HCT116 (cell line): ENCODE measurements at regions not wholly inside any gene's neighbourhood (a gene's known extent, or its start where the extent isn't known, plus 50 kb on each side); places are given as distances from the start of the nearest gene placed in this dataset.

ENCODE experiments used
- ATAC-seq: fragments of 200-7000 bp; cut with Tn5 transposase; 2 replicates; pipeline ENCODE4 v1.9.1; 2020; ENCODE audit warnings: mild to moderate bottlenecking, moderate library complexity
- BruUV-seq: library from RNA; stranded (reverse); fragments of 400-500 nt; replicated peaks from 2 replicates; lab custom pipeline; 2021; lab: Mats Ljungman, UMichigan
- CTCF ChIA-PET: fragments of 300-600 bp; sonication (Branson Sonifier 250); formaldehyde crosslinking; loops from one replicate; lab custom pipeline; 2021; ENCODE audit warnings: antibody characterized with exemption; lab: Charles Lee
- POLR2A ChIA-PET: fragments of 300-600, 350-600 bp; sonication (Branson Sonifier 250); formaldehyde crosslinking; loops from one replicate; lab custom pipeline; 2021; ENCODE audit warnings: antibody characterized with exemption; lab: Charles Lee
- RAD21 ChIA-PET, 2 experiments: fragments of 300-600 bp; sonication (Branson Sonifier 250); formaldehyde crosslinking; loops; one replicate each; lab custom pipeline; 2023; ENCODE audit warnings: low total read pairs in 2 of 2; ENCODE audit not compliant: uncharacterized antibody in 2 of 2, unreplicated experiment in 2 of 2, low non-redundant PET in 1 of 2; lab: Charles Lee
- DNase-seq: peaks from one replicate; pipeline ENCODE4 v3.0.0-alpha.2; 2010; ENCODE audit warnings: low read depth, low spot score
- H2AFZ ChIP-seq: fragments of 200-600 bp; shearing (Covaris generic), sonication (generic); 2 replicates; pipeline ENCODE4 v1.6.1; 2017; ENCODE audit warnings: low read depth, mixed run types, mixed read lengths, antibody characterized with exemption, low read length; ENCODE audit not compliant: poor library complexity, severe bottlenecking
- H3K27ac ChIP-seq: 2 replicates; pipeline ENCODE4 v1.5.1; 2012; ENCODE audit warnings: low read depth, low read length
- H3K27me3 ChIP-seq: fragments of 200-600 bp; sonication (generic); 2 replicates; pipeline ENCODE4 v1.6.1; 2016; ENCODE audit warnings: mixed run types, low read length, mixed read lengths; ENCODE audit not compliant: insufficient read depth
- H3K36me3 ChIP-seq, 2 experiments: fragments of 200-500 bp in 1 of 2; fragments of 200-600 bp in 1 of 2; sonication (Bioruptor generic) in 1 of 2; sonication (generic) in 1 of 2; 2 replicates each; pipeline versions ENCODE4 v1.5.1 to v1.6.1; 2014 to 2016; ENCODE audit warnings: low read length in 2 of 2, inconsistent platforms in 1 of 2, mixed read lengths in 1 of 2, mixed run types in 1 of 2; ENCODE audit not compliant: insufficient read depth in 2 of 2, control insufficient read depth in 1 of 2
- H3K4me1 ChIP-seq, 2 experiments: fragments of 200-600 bp in 1 of 2; sonication (generic) in 1 of 2; 2 replicates each; pipeline versions ENCODE4 v1.5.1 to v1.6.1; 2012 to 2017; ENCODE audit warnings: low read length in 2 of 2, inconsistent platforms in 1 of 2, mild to moderate bottlenecking in 1 of 2, mixed read lengths in 1 of 2, mixed run types in 1 of 2, moderate library complexity in 1 of 2; ENCODE audit not compliant: insufficient read depth in 2 of 2, control insufficient read depth in 1 of 2
- H3K4me2 ChIP-seq: fragments of 200-600 bp; sonication (generic); 2 replicates; pipeline ENCODE4 v1.6.1; 2017; ENCODE audit warnings: mixed run types, low read length, mixed read lengths
- H3K4me3 ChIP-seq, 2 experiments: fragments of 200-600 bp in 1 of 2; sonication (generic) in 1 of 2; replicated peaks in 1 of 2; 2 replicates each; pipeline ENCODE4 v1.5.1; 2011 to 2016; ENCODE audit warnings: low read length in 2 of 2, control low read depth in 1 of 2, low read depth in 1 of 2, mild to moderate bottlenecking in 1 of 2, mixed read lengths in 1 of 2, mixed run types in 1 of 2
- H3K79me2 ChIP-seq: fragments of 200-600 bp; sonication (generic); 2 replicates; pipeline ENCODE4 v1.6.1; 2017; ENCODE audit warnings: mild to moderate bottlenecking, mixed run types, low read length, moderate library complexity, mixed read lengths; ENCODE audit not compliant: insufficient read depth
- H3K9ac ChIP-seq: fragments of 200-600 bp; sonication (generic); 2 replicates; pipeline ENCODE4 v1.6.1; 2016; ENCODE audit warnings: low read length, mixed read lengths
- H3K9me2 ChIP-seq: fragments of 200-600 bp; sonication (generic), shearing (Covaris generic); 2 replicates; pipeline ENCODE4 v1.6.1; 2017; ENCODE audit warnings: mixed run types, mild to moderate bottlenecking, moderate library complexity; ENCODE audit not compliant: insufficient read depth
- H3K9me3 ChIP-seq, 2 experiments: fragments of 200-500 bp in 1 of 2; fragments of 200-600 bp in 1 of 2; sonication (Bioruptor generic) in 1 of 2; sonication (generic) in 1 of 2; 2 replicates each; pipeline ENCODE4 v1.6.1; 2014 to 2017; ENCODE audit warnings: low read length in 2 of 2, mixed read lengths in 2 of 2, inconsistent platforms in 1 of 2, low read depth in 1 of 2, mild to moderate bottlenecking in 1 of 2, mixed run types in 1 of 2, moderate library complexity in 1 of 2; ENCODE audit not compliant: control insufficient read depth in 1 of 2, insufficient read depth in 1 of 2
- H4K20me1 ChIP-seq: fragments of 200-600 bp; sonication (generic), shearing (Covaris generic); 2 replicates; pipeline ENCODE4 v1.6.1; 2017; ENCODE audit warnings: mixed run types, mild to moderate bottlenecking, moderate library complexity; ENCODE audit not compliant: insufficient read depth
- FOSL1 ChIP-seq: IDR thresholded peaks from 2 replicates; pipeline ENCODE4 v1.6.1; 2012; ENCODE audit warnings: low read depth
- POLR2AphosphoS5 ChIP-seq: IDR thresholded peaks from 2 replicates; pipeline ENCODE4 v1.6.1; 2011; ENCODE audit warnings: mild to moderate bottlenecking, low read depth, low read length, moderate library complexity
- RAD21 ChIP-seq: IDR thresholded peaks from 2 replicates; pipeline ENCODE4 v1.6.1; 2012; ENCODE audit warnings: low read depth, mild to moderate bottlenecking
- SIN3A ChIP-seq: IDR thresholded peaks from 2 replicates; pipeline ENCODE4 v1.6.1; 2012; ENCODE audit warnings: low read depth
- TCF7L2 ChIP-seq: IDR thresholded peaks from 2 replicates; pipeline ENCODE4 v1.7.0; 2011; ENCODE audit warnings: borderline replicate concordance, inconsistent platforms; ENCODE audit not compliant: insufficient read depth, insufficient read length; ENCODE audit errors: extremely low read depth
- YY1 ChIP-seq: IDR thresholded peaks from 2 replicates; pipeline ENCODE4 v1.6.1; 2011; ENCODE audit warnings: low read length, low read depth, moderate library complexity, mild to moderate bottlenecking; ENCODE audit not compliant: insufficient replicate concordance; ENCODE audit errors: extremely low read depth
- ZFX ChIP-seq: fragments of 450-650 bp; IDR thresholded peaks from 2 replicates; pipeline ENCODE4 v1.6.1; 2017
- ZNF274 ChIP-seq: fragments of 200-500 bp; sonication (Bioruptor generic); IDR thresholded peaks from 2 replicates; pipeline ENCODE4 v1.6.1; 2014; ENCODE audit warnings: mild to moderate bottlenecking, low read depth, low read length, inconsistent platforms
- intact Hi-C: fragments of 100-400 bp; cut with micrococcal nuclease; formaldehyde crosslinking; loops from 2 replicates; pipeline ENCODE4 v1.10.0; 2022
- TF ChIP-seq, protein P1 (sequence below): IDR thresholded peaks from 2 replicates; pipeline ENCODE4 v1.6.1; 2012
- TF ChIP-seq, protein P2 (sequence below): IDR thresholded peaks from 2 replicates; pipeline ENCODE4 v1.6.1; 2011; ENCODE audit warnings: mild to moderate bottlenecking, low read length, moderate library complexity; ENCODE audit not compliant: insufficient replicate concordance; ENCODE audit errors: extremely low read depth
- TF ChIP-seq, protein P3 (sequence below): IDR thresholded peaks from 2 replicates; pipeline ENCODE4 v1.6.1; 2012; ENCODE audit warnings: low read depth
- TF ChIP-seq, protein P4 (sequence below), 3 experiments: fragments of 200-600 bp in 1 of 3; sonication (generic) in 1 of 3; IDR thresholded peaks in 2 of 3; conservative IDR thresholded peaks in 1 of 3; 2 replicates each; pipeline ENCODE4 v1.5.1; 2012 to 2017; ENCODE audit warnings: low read depth in 2 of 3, low read length in 2 of 3, antibody characterized with exemption in 1 of 3, borderline replicate concordance in 1 of 3, control low read depth in 1 of 3, mild to moderate bottlenecking in 1 of 3, mixed read lengths in 1 of 3, mixed run types in 1 of 3, moderate library complexity in 1 of 3; ENCODE audit not compliant: insufficient read depth in 1 of 3

DNA sequence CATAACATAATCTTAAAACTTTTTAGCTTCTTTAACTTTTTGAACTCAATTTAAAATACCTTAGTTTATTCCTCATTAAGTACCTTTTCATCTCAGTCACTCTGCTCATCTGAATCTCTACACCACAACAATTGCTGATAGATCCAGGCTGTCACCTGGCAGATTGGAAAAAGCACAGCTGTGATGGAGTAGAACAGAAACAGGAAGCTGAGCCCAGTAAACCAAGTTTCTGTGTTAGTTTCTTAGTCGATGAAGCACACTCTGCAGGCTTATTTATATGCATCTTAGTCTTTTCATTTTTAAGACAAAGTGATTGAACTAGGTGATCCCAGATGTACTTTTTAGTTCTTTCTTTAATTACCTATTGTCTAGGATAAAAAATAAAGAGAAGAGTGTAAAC, 1398.0 kb upstream of the ALCAM start:
- intact Hi-C loops, result no loop called here
- H3K27me3 ChIP-seq, result no peaks in the 10 kb centered on the region
- no peak overlapping the region for H3K4me3 ChIP-seq
- H3K4me2 ChIP-seq, result no peak overlapping the region
- BruUV-seq, result no TSS peak
- CTCF ChIA-PET, result no interaction called here
- no peak for TF ChIP-seq FOSL1
- no peak for TF ChIP-seq ZNF274
- TF ChIP-seq, protein P1, sequence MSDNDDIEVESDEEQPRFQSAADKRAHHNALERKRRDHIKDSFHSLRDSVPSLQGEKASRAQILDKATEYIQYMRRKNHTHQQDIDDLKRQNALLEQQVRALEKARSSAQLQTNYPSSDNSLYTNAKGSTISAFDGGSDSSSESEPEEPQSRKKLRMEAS, result no peak
- TF ChIP-seq POLR2AphosphoS5, result no peak
- no peak for TF ChIP-seq ZFX
- TF ChIP-seq RAD21, result no peak
- no peak for TF ChIP-seq TCF7L2
- no peaks in the 10 kb centered on the region for H3K36me3 ChIP-seq
- no peaks in the 10 kb centered on the region for H3K9me2 ChIP-seq
- H3K27ac ChIP-seq, result no peak overlapping the region
- no peak for ATAC-seq
- H2AFZ ChIP-seq, result no peak overlapping the region
- POLR2A ChIA-PET, result no interaction called here
- no peak overlapping the region for H3K9ac ChIP-seq
- DNase-seq, result no peak
- no peaks in the 10 kb centered on the region for H3K79me2 ChIP-seq
- no peaks in the 10 kb centered on the region for H3K4me1 ChIP-seq
- H3K9me3 ChIP-seq, result no peaks in the 10 kb centered on the region
- RAD21 ChIA-PET, result no interaction called here
- no peaks in the 10 kb centered on the region for H4K20me1 ChIP-seq

DNA sequence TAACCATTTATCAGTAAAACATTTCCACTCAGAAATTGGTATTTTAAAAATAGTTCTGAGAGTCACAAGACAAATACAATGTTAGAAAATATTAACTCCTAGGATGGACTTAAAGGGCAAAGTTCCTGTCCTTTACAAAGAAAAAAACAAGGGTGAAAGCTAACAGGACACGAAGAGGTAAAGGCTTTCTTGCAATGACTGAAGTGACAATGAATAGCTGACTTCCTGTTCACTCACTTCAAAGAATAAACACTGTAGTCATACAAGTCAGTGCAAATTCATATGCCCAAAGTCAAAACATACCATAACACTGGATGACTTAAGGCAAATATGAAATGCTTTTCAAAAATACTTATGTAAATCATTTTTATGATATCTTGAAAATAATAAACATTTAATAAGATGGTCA, 1389.8 kb upstream of the ALCAM start:
- no peak overlapping the region for H3K9ac ChIP-seq
- BruUV-seq, result no TSS peak
- H3K9me2 ChIP-seq, result no peaks in the 10 kb centered on the region
- H3K4me1 ChIP-seq, result no peaks in the 10 kb centered on the region
- DNase-seq, result no peak
- no peak for ATAC-seq
- no peaks in the 10 kb centered on the region for H3K27me3 ChIP-seq
- H3K4me3 ChIP-seq, result no peak overlapping the region
- RAD21 ChIA-PET, result no interaction called here
- intact Hi-C loops, result no loop called here
- no peak overlapping the region for H2AFZ ChIP-seq
- POLR2A ChIA-PET, result interaction anchor here (0.7 kb wide), 1 partner anchor 214 kb away, joined by 3 read pairs; no protein-coding TSS in a partner anchor
- no peaks in the 10 kb centered on the region for H3K36me3 ChIP-seq
- CTCF ChIA-PET, result interaction anchor here (1.5 kb wide), 1 partner anchor 16 kb away, joined by 4 read pairs; no protein-coding TSS in a partner anchor
- H3K27ac ChIP-seq, result no peak overlapping the region
- no peaks in the 10 kb centered on the region for H4K20me1 ChIP-seq
- no peak overlapping the region for H3K4me2 ChIP-seq
- H3K79me2 ChIP-seq, result no peaks in the 10 kb centered on the region
- no peaks in the 10 kb centered on the region for H3K9me3 ChIP-seq
- TF ChIP-seq, protein P2, sequence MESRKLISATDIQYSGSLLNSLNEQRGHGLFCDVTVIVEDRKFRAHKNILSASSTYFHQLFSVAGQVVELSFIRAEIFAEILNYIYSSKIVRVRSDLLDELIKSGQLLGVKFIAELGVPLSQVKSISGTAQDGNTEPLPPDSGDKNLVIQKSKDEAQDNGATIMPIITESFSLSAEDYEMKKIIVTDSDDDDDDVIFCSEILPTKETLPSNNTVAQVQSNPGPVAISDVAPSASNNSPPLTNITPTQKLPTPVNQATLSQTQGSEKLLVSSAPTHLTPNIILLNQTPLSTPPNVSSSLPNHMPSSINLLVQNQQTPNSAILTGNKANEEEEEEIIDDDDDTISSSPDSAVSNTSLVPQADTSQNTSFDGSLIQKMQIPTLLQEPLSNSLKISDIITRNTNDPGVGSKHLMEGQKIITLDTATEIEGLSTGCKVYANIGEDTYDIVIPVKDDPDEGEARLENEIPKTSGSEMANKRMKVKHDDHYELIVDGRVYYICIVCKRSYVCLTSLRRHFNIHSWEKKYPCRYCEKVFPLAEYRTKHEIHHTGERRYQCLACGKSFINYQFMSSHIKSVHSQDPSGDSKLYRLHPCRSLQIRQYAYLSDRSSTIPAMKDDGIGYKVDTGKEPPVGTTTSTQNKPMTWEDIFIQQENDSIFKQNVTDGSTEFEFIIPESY, result no peak
- TF ChIP-seq YY1 (no peak), SIN3A (no peak), FOSL1 (no peak)
- TF ChIP-seq, protein P3, sequence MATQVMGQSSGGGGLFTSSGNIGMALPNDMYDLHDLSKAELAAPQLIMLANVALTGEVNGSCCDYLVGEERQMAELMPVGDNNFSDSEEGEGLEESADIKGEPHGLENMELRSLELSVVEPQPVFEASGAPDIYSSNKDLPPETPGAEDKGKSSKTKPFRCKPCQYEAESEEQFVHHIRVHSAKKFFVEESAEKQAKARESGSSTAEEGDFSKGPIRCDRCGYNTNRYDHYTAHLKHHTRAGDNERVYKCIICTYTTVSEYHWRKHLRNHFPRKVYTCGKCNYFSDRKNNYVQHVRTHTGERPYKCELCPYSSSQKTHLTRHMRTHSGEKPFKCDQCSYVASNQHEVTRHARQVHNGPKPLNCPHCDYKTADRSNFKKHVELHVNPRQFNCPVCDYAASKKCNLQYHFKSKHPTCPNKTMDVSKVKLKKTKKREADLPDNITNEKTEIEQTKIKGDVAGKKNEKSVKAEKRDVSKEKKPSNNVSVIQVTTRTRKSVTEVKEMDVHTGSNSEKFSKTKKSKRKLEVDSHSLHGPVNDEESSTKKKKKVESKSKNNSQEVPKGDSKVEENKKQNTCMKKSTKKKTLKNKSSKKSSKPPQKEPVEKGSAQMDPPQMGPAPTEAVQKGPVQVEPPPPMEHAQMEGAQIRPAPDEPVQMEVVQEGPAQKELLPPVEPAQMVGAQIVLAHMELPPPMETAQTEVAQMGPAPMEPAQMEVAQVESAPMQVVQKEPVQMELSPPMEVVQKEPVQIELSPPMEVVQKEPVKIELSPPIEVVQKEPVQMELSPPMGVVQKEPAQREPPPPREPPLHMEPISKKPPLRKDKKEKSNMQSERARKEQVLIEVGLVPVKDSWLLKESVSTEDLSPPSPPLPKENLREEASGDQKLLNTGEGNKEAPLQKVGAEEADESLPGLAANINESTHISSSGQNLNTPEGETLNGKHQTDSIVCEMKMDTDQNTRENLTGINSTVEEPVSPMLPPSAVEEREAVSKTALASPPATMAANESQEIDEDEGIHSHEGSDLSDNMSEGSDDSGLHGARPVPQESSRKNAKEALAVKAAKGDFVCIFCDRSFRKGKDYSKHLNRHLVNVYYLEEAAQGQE, result no peak
- TF ChIP-seq, protein P4, sequence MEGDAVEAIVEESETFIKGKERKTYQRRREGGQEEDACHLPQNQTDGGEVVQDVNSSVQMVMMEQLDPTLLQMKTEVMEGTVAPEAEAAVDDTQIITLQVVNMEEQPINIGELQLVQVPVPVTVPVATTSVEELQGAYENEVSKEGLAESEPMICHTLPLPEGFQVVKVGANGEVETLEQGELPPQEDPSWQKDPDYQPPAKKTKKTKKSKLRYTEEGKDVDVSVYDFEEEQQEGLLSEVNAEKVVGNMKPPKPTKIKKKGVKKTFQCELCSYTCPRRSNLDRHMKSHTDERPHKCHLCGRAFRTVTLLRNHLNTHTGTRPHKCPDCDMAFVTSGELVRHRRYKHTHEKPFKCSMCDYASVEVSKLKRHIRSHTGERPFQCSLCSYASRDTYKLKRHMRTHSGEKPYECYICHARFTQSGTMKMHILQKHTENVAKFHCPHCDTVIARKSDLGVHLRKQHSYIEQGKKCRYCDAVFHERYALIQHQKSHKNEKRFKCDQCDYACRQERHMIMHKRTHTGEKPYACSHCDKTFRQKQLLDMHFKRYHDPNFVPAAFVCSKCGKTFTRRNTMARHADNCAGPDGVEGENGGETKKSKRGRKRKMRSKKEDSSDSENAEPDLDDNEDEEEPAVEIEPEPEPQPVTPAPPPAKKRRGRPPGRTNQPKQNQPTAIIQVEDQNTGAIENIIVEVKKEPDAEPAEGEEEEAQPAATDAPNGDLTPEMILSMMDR (IDR thresholded peaks at IDR 0.05 in 2 of 3, conservative IDR thresholded peaks at IDR 0.05 in 1 of 3; ENCODE audit: borderline replicate concordance in 1 of 3, insufficient read depth in 1 of 3, low read depth in 2 of 3, low read length in 2 of 3), result no peak
